ENCODE measurements at regions not wholly inside any gene's neighbourhood (a gene's known extent, or its start where the extent isn't known, plus 50 kb on each side); places are given as distances from the start of the nearest gene placed in this dataset.
"Not testable (repeated sequence)": the region's sequence is repeated elsewhere in the genome, so short reads cannot be mapped to it uniquely, and the experiment has no call there.

DNA sequence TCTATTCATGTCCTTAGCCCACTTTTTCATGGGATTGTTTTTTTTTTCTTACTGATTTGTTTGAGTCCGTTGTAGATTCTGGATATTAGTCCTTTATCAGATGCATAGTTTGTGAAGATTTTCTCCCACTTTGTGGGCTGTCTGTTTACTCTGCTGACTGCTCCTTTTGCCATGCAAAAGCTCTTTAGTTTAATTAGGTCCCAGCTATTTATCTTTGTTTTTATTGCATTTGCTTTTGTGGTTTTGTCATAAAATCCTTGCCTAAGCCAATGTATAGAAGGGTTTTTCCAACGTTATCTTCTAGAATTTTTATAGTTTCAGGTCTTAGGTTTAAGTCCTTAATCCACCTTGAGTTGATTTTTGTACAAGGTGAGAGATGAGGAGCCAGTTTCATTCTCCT lies 358.9 kb downstream of the ADAMTS20 start:
- not testable (repeated sequence) for DNase-seq (ENCODE audit: extremely low read depth, low read depth)

DNA sequence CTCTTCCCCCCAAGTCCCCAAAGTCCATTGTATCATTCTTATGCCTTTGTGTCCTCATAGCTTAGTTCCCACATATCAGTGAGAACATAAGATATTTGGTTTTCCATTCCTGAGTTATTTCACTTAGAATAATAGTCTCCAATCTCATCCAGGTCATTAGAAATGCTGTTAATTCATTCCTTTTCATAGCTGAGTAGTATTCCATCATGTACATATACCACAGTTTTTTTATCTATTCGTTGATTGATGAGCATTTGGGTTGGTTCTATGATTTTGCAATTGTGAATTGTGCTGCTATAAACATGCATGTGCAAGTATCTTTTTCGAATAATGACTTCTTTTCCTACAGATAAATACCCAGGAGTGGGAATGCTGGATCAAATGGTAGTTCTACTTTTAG lies 359.6 kb downstream of the ADAMTS20 start:
- DNase-seq (ENCODE audit: extremely low read depth, low read depth) = not testable (repeated sequence)

DNA sequence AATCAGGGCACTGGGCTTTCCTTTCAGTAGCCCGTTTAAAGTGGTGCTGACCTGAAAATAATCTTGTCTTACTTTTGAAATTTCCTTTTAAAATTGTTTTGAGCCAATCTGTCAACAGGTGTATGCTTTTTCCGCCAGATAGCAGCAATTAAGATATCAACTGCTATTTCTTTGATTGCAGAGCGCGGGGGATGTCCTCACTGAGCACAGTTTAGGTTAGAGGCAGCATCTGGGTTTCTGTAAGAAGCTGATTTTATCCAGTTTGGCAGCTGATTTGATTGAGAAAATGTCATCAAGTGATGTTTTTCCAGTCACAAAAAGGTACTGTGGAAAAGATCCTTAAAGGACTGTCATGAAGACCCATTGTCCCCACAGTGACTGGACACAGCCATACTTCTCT lies 371.8 kb downstream of the ADAMTS20 start:
- no peak for DNase-seq (ENCODE audit: extremely low read depth, low read depth)

GRCh38 chr12:43179486-43179885 lies 372.5 kb downstream of the ADAMTS20 start:
- no peak for DNase-seq (ENCODE audit: extremely low read depth, low read depth)

GRCh38 chr12:43177276-43177675 lies 374.7 kb downstream of the ADAMTS20 start:
- no peak for DNase-seq (ENCODE audit: extremely low read depth, low read depth)

DNA sequence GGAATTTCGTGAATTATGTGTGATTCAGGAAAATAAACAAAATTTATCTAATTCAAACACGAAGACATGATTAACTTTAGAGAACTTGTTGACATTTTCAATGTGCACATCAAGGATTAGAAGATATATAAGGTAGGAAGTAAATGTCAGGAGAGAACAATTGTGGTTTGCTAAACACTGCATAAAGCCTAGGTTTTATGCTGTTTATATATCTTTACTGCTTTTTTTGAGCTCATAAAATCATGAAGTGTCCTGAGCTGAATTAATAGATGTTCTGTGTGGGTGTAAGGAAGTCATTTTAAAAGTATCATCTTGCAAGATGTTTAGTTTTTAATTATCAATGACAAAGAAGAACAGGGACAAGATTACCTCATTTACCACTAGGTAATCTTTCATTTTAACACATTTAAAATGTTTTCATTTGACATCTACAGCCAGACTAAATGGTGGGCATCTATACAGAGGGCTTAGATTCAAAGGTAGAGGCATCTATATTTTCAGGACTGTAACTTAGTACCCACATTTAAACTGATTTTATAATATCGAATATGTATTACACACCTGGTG lies 382.8 kb downstream of the ADAMTS20 start:
- DNase-seq (ENCODE audit: extremely low read depth, low read depth) = no peak

DNA sequence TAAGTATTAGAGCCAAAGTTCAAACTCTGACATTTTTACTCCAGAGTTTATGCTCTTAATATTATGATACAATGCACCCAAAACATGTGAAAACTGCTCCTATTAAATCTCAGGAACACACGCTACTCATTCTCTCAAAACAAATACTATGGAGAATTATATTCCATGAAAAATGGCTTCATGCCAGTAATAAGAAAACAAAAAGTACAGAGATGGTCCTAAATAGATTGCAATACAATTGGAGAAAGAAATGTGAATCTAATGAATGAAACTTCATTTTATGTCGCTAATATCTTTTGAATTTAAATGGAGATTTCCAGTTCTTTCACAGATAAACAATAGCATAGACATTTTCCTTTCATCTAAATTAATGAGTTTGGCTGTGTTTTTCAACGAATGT lies 384.3 kb downstream of the ADAMTS20 start:
- DNase-seq (ENCODE audit: extremely low read depth, low read depth) = no peak

GRCh38 chr12:43165351-43165750 lies 386.7 kb downstream of the ADAMTS20 start:
- DNase-seq (ENCODE audit: extremely low read depth, low read depth) = no peak

GRCh38 chr12:43162138-43162537 lies 389.9 kb downstream of the ADAMTS20 start:
- DNase-seq (ENCODE audit: extremely low read depth, low read depth) = no peak

DNA sequence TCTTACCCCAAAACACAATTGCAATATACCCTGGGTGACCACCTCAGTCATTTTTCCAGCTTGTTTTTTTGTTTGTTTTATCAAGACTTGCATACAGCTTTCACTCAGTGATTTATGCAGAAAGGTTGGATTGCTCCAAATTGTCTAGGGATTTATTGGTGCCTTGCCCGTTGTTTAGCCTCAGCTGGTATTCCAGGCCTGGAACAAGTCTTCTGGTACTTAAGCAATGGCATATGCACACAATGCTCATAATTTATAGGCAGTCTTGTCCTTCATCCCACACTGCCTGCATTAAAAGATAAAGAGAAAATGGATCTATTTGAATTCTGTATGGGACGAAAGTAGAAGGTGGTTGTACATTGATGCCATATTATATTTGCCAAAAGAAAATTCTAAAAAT lies 392.5 kb downstream of the ADAMTS20 start:
- DNase-seq (ENCODE audit: extremely low read depth, low read depth) = no peak

- DNase-seq (ENCODE audit: extremely low read depth, low read depth) = no peak
These were observed 393.9 kb downstream of the ADAMTS20 start for GRCh38 chr12:43158126-43158525.

- no peak for DNase-seq (ENCODE audit: extremely low read depth, low read depth)
These were observed 396.6 kb downstream of the ADAMTS20 start for GRCh38 chr12:43155376-43155775.

DNA sequence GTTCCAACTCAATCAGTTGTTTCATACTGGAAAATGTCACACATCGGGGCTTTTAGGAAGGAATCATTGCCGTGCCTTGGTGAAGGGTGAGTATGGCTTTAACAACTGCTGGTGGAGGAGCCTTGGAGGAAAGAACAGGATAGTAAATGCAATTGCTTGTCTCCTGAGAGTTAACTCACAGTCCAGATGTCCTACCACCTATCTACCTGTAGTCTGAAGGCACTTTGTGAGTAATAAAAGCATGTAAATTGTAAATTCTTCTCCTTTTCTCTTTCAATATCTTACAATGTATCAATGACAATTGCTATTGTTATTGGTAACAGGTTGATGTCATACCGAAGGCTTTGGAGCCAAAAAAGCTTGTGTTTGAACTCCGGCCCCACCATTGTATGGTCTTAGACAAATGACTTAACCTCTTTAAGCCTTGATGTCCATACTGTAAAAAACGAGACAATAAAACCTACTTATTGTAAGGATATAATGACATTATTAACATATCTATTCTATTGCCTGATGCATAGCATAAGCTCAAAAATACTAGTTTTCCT lies 397.4 kb downstream of the ADAMTS20 start:
- DNase-seq (ENCODE audit: extremely low read depth, low read depth) = no peak

DNA sequence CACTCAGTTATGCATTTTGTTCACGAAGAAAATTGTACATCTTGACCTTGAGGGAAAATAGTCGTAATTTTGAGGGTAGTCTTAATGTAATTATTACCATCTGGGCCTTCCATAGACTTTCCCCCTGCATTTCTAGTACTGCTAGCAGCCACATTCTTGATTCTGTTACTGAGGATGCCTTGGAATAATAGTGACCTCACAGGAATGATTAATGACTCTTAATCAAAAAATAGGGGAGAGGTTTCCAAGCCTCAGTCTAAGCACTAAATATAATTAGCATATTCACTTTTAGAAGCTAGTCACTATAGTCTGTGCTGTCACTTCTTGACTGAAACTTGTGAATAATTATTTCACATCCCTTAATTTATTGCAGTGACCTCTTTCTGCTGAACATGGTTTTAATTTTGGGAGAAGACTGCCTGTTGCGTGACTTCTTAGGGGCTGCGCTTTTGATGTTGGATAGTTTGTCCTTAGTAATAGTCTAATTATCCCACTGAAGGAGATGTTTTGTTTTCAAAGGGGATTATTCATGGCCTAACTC lies 400.5 kb downstream of the ADAMTS20 start:
- DNase-seq (ENCODE audit: extremely low read depth, low read depth) = no peak

GRCh38 chr12:43148691-43149090 lies 403.3 kb downstream of the ADAMTS20 start:
- no peak for DNase-seq (ENCODE audit: extremely low read depth, low read depth)

GRCh38 chr12:43147878-43148277 lies 404.1 kb downstream of the ADAMTS20 start:
- DNase-seq (ENCODE audit: extremely low read depth, low read depth) = no peak

GRCh38 chr12:43145481-43145880 lies 406.5 kb downstream of the ADAMTS20 start:
- no peak for DNase-seq (ENCODE audit: extremely low read depth, low read depth)

DNA sequence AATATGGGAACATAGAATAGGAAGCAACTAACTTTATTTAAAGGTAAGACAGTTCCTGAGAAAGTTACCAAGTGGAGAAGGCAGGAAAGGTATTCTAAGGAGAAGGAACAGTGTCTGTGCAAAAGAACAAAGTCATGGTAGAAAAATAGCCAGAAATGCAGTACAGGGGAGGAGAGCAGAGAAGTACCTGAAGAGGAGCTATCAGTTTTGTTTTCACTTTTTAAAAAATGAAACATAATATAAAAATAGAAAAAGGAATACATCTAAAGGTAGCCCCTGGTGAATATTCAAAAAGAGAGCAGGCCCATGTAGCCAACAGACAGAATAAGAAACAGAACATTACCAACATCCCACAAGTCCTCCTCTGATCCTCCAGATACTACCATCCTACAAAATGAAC lies 408.7 kb downstream of the ADAMTS20 start:
- no peak for DNase-seq (ENCODE audit: extremely low read depth, low read depth)

- DNase-seq (ENCODE audit: extremely low read depth, low read depth) = no peak
These were observed 419.7 kb downstream of the ADAMTS20 start for GRCh38 chr12:43132291-43132690.

DNA sequence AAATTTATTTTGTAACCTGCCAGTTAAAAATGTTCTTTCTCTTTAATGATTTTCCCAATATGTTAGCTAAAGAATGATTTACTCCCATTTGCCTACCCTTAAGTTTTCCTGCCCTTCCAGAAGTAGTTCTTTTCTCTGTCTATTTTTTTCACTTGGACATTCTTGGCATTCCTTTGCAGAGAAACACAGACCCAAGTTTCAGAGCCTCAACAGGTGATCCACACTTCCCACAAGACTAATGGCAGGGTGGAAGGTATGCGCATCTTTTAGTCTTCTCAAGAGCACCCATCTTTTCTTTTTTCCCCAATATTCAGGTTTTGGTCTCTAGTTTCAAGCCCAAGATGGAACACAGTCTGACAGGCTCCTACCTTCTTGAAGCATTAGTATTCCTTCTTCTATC lies 420.7 kb downstream of the ADAMTS20 start:
- no peak for DNase-seq (ENCODE audit: extremely low read depth, low read depth)

GRCh38 chr12:43127886-43128549 lies 424.0 kb downstream of the ADAMTS20 start:
- DNase-seq (ENCODE audit: extremely low read depth, low read depth) = no peak

DNA sequence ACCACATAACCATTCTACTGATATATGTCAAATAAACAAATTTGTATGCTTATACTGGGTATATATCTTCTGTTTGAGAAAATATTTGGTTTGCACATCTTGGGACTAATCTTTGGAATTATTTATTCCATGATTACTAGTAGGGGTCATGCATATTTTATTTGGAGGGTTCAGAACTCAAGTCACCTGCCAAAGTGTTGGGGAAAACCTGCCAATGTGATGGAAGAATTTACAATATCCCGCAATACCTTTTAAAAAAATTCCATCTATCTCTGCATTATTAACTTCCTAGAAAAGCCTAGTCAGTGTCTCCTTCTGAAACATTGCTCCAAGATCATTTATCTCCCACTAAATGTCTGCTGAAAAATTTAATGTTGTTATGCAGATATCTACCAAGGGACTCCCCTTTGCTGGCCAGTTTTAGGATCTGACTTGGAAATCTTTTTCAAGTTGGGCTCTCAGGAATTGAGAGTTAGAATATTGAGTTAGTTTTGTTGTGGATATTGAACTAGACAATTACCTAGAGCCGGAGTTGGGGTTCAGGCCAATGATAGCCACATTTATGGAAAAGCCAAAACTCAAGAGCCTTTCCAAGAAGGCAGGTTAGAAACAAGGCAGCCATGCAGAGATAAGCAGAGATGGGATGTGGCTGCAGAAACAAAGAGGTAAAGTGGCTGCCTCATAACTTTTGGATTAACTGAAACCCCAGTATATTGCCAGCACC lies 425.2 kb downstream of the ADAMTS20 start:
- no peak for DNase-seq (ENCODE audit: extremely low read depth, low read depth)
